Astrocyte (in vitro differentiated cells and primary cell): ENCODE measurements at regions not wholly inside any gene's neighbourhood (a gene's known extent, or its start where the extent isn't known, plus 50 kb on each side); places are given as distances from the start of the nearest gene placed in this dataset.

Experiments
- CTCF ChIP-seq: IDR thresholded peaks from 2 replicates; pipeline ENCODE4 v1.5.1; 2011; ENCODE audit warnings: low read depth, mild to moderate bottlenecking, inconsistent platforms, low read length, moderate library complexity; ENCODE audit not compliant: insufficient read depth
- EZH2 ChIP-seq: IDR thresholded peaks from 2 replicates; pipeline ENCODE4 v1.6.1; 2012; ENCODE audit warnings: mild to moderate bottlenecking, low read length, inconsistent platforms; ENCODE audit not compliant: insufficient read depth

GRCh38 chr2:21993002-21993401 is 869.2 kb downstream of the TDRD15 start:
- TF ChIP-seq CTCF: no peak
- no peak for TF ChIP-seq EZH2
